ENCODE measurements at regions not wholly inside any gene's neighbourhood (a gene's known extent, or its start where the extent isn't known, plus 50 kb on each side); places are given as distances from the start of the nearest gene placed in this dataset.
"Not testable (repeated sequence)": the region's sequence is repeated elsewhere in the genome, so short reads cannot be mapped to it uniquely, and the experiment has no call there.

DNA sequence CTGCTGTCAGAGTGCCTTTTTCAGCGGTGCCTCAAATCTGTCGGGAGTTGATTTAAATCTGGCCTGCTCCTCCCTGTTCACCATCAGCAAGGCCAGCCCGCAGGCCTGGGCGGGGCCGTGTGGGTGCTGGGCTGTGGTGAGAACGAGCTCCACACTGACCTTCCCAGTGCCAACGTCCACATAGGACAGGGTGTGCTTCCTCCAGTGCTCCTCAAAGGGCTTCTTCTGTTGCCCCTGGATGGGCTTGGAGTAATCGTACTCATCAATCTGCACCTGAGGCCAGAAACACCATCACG lies 50.2 kb upstream of the LPCAT1 start:
- H3K4me3 ChIP-seq (ENCODE audit: low read length in 2 of 2); H3K36me3 ChIP-seq (ENCODE audit: control insufficient read depth in 1 of 2, insufficient read depth in 2 of 2, low read length in 1 of 2); H3K9me3 ChIP-seq (ENCODE audit: control insufficient read depth, low read length); H3K4me1 ChIP-seq (ENCODE audit: control insufficient read depth in 1 of 2, insufficient read depth in 2 of 2, low read length in 2 of 2); H3K27ac ChIP-seq (ENCODE audit: low read depth in 1 of 2, low read length in 2 of 2); ATAC-seq (ENCODE audit: low FRiP score); intact Hi-C loops (cut with DNase I); H3K27me3 ChIP-seq (ENCODE audit: control insufficient read depth in 1 of 2, insufficient read depth in 2 of 2, low read length in 1 of 2); DNase-seq: not testable (repeated sequence)
- 84 to 85% methylated on average over 7 to 8 of the region's 9 CpGs for WGBS, 2 donors

DNA sequence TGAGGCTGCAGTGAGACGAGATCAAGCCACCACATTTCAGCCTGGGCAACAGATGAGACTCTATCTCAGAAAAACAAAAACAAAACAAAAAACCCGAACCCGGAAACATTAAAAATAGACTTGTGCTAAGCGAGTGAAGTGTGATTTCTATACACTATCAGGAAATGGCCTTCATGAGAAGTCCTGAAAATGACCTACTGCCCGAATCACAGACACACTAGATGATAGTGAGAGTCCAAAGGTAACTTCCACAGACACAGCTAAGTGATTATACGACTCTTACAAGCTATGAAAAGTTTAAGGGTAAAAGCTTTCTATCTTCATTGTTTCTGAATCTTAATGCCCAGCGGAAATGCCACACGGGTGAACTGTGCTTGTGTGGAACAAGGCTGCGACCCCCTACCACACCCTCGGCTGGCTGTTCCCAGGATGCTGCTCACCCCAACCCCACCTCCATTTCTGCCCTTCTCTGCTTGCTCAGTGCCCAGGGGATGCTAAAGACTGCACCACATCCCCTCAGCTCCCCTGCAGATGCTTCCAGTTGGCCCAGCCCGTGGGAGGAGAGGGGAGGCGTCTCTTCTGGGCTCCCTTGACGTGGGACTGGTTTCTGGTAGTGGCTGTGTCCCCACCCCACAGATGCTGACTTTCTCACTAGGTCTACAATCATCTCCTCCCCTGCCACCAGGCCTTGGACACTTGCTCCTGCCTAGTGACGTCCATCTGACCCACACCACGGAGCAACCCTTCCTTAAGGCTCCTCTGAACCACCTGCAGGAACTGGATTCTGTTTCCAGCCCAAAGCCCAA lies 49.7 kb upstream of the LPCAT1 start:
- ATAC-seq (ENCODE audit: low FRiP score); DNase-seq; H3K4me1 ChIP-seq (ENCODE audit: control insufficient read depth in 1 of 2, insufficient read depth in 2 of 2, low read length in 2 of 2); H3K27ac ChIP-seq (ENCODE audit: low read depth in 1 of 2, low read length in 2 of 2); intact Hi-C loops (cut with DNase I); H3K36me3 ChIP-seq (ENCODE audit: control insufficient read depth in 1 of 2, insufficient read depth in 2 of 2, low read length in 1 of 2); H3K9me3 ChIP-seq (ENCODE audit: control insufficient read depth, low read length); H3K27me3 ChIP-seq (ENCODE audit: control insufficient read depth in 1 of 2, insufficient read depth in 2 of 2, low read length in 1 of 2); H3K4me3 ChIP-seq (ENCODE audit: low read length in 2 of 2): not testable (repeated sequence)
- WGBS, 2 donors, result 88 to 92% methylated on average over 15 of the region's 15 CpGs

Small RNAs in the stretch of these regions (microRNA-seq; reads per million reads assigned to microRNA genes)
- gene MIR4277, result 0 reads per million in 2 donors
